GM18519 (cell line): ENCODE measurements at regions not wholly inside any gene's neighbourhood (a gene's known extent, or its start where the extent isn't known, plus 50 kb on each side); places are given as distances from the start of the nearest gene placed in this dataset.
A peak's percentile ranks its signal among the peaks of the same experiment; 100 is the strongest.

Experiments used
- ATAC-seq: cut with Tn5 transposase; IDR thresholded peaks from one replicate; pipeline ENCODE4 v1.9.1; 2021; ENCODE audit warnings: mild to moderate bottlenecking, moderate library complexity; ENCODE audit not compliant: unreplicated experiment, low FRiP score

GRCh38 chr13:78370231-78370630, 233.1 kb downstream of the POU4F1 start:
- ATAC-seq: no peak

- no peak for ATAC-seq
These were observed 238.6 kb downstream of the POU4F1 start for GRCh38 chr13:78364711-78365110.

GRCh38 chr13:78341032-78341431, 262.3 kb downstream of the POU4F1 start:
- ATAC-seq: peak; percentile 94

GRCh38 chr13:78339927-78340326, 263.4 kb downstream of the POU4F1 start:
- no peak for ATAC-seq

- ATAC-seq: no peak
These were observed 269.3 kb downstream of the POU4F1 start for GRCh38 chr13:78334059-78334458.

- no peak for ATAC-seq
These were observed 276.7 kb downstream of the POU4F1 start for GRCh38 chr13:78326633-78327032.

- no peak for ATAC-seq
These were observed 277.8 kb downstream of the POU4F1 start for GRCh38 chr13:78325585-78325984.

GRCh38 chr13:78323848-78324247, 279.5 kb downstream of the POU4F1 start:
- ATAC-seq: no peak

GRCh38 chr13:78323040-78323439, 280.3 kb downstream of the POU4F1 start:
- ATAC-seq: no peak

- ATAC-seq: no peak
These were observed 284.2 kb downstream of the POU4F1 start for GRCh38 chr13:78319101-78319627.

GRCh38 chr13:78317030-78317429, 286.3 kb downstream of the POU4F1 start:
- ATAC-seq: peak; percentile 47

- peak; percentile 75 for ATAC-seq
These were observed 293.7 kb downstream of the POU4F1 start for GRCh38 chr13:78309497-78310180.

GRCh38 chr13:78306519-78307206, 296.7 kb downstream of the POU4F1 start:
- no peak for ATAC-seq

- no peak for ATAC-seq
These were observed 298.2 kb downstream of the POU4F1 start for GRCh38 chr13:78305171-78305570.

- peak; percentile 92 for ATAC-seq
These were observed 303.3 kb downstream of the POU4F1 start for GRCh38 chr13:78299832-78300623.

GRCh38 chr13:78298657-78299056, 304.7 kb downstream of the POU4F1 start:
- ATAC-seq: peak; percentile 47

GRCh38 chr13:78286748-78287147, 316.6 kb downstream of the POU4F1 start:
- no peak for ATAC-seq

- ATAC-seq: no peak
These were observed 338.3 kb downstream of the POU4F1 start for GRCh38 chr13:78265098-78265497.

- ATAC-seq: no peak
These were observed 339.7 kb upstream of the EDNRB start for GRCh38 chr13:78258304-78258703.

- no peak for ATAC-seq
These were observed 337.9 kb upstream of the EDNRB start for GRCh38 chr13:78256484-78256883.

- ATAC-seq: no peak
These were observed 335.5 kb upstream of the EDNRB start for GRCh38 chr13:78254113-78254512.
